ENCODE measurements at regions not wholly inside any gene's neighbourhood (a gene's known extent, or its start where the extent isn't known, plus 50 kb on each side); places are given as distances from the start of the nearest gene placed in this dataset.

DNA sequence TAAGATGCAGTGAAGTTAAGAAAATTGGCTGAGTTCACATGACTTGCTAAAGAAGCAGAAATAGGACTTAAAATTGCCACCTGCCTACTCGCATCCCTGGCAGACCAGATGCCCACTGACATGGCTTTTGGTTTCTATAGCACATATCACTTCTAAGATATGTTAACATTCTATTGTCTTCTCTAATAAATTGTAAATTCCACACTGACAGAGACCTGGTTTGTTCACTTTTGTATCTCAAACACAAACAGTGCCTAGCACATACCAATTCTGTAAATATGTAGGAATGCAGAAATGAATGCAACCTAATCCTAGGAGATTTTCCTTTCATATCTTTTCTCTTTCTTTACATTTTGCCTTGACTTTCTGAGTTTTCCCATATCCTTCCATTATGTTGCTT lies 1047.6 kb downstream of the AACS start:
- Mint-ChIP-seq H3K9me3 (no peaks in the 10 kb centered on the region), H3K4me3 (no peak overlapping the region)
- no peak for DNase-seq (ENCODE audit: low spot score in 2 of 2, unreplicated experiment in 2 of 2)

DNA sequence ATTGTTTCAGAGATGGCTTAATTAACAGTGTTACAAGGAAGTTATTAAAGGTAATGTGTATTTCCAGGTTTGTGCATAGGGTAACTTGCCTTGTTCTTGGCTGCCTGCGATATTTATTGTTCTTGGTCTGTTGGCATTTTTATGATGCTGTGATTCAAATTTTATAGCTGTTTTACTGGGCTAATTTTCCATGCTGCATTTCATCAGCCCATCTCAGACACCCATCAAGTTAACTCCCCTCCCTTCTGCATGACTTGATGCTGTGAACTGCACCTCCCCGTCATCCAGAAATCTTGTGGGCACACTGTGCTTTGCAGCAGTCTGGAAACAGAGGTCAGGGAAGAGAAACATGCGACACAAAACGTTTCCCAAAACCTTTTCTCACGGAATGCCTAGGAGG lies 1049.2 kb downstream of the AACS start:
- Mint-ChIP-seq H3K27ac (no peak overlapping the region), H3K9me3 (no peaks in the 10 kb centered on the region), H3K27me3 (ENCODE audit: low read depth) (no peaks in the 10 kb centered on the region), H3K4me1 (no peaks in the 10 kb centered on the region), H3K4me3 (no peak overlapping the region), H3K36me3 (no peaks in the 10 kb centered on the region)
- DNase-seq (ENCODE audit: low spot score in 2 of 2, unreplicated experiment in 2 of 2), result no peak
- TF ChIP-seq, protein P1, sequence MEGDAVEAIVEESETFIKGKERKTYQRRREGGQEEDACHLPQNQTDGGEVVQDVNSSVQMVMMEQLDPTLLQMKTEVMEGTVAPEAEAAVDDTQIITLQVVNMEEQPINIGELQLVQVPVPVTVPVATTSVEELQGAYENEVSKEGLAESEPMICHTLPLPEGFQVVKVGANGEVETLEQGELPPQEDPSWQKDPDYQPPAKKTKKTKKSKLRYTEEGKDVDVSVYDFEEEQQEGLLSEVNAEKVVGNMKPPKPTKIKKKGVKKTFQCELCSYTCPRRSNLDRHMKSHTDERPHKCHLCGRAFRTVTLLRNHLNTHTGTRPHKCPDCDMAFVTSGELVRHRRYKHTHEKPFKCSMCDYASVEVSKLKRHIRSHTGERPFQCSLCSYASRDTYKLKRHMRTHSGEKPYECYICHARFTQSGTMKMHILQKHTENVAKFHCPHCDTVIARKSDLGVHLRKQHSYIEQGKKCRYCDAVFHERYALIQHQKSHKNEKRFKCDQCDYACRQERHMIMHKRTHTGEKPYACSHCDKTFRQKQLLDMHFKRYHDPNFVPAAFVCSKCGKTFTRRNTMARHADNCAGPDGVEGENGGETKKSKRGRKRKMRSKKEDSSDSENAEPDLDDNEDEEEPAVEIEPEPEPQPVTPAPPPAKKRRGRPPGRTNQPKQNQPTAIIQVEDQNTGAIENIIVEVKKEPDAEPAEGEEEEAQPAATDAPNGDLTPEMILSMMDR (IDR thresholded peaks at IDR 0.05; ENCODE audit: unreplicated experiment), result no peak

More for the DNA sequence above, 1047.6 kb downstream of the AACS start:
- Mint-ChIP-seq H3K4me1 (no peaks in the 10 kb centered on the region), H3K27me3 (ENCODE audit: low read depth) (no peaks in the 10 kb centered on the region), H3K27ac (no peak overlapping the region), H3K36me3 (no peaks in the 10 kb centered on the region)
- TF ChIP-seq, protein P1 (IDR thresholded peaks at IDR 0.05; ENCODE audit: unreplicated experiment), result no peak

DNA sequence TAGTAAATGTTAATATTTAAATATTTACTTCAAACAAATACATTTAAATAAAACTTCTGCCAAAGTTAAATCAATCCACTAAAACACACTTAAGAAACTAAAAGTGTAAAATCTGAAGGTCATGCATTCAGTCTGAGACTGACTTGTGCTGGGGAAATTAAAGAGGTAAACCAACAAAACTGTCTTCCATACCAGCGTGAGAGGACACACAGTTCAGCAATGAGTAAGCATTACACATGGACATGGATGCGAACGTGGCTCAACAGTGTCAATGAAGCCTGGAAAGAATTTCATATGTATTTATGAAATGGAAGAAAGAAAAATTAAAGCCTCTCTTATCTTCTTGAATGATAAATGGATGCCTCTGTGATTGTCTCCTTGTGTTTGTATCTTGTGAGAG lies 1052.3 kb downstream of the AACS start:
- DNase-seq (ENCODE audit: low spot score in 2 of 2, unreplicated experiment in 2 of 2), result no peak
- Mint-ChIP-seq H3K4me1 (no peaks in the 10 kb centered on the region), H3K9me3 (peaks cover 2% of the 10 kb centered on the region), H3K4me3 (no peak overlapping the region), H3K27me3 (ENCODE audit: low read depth) (no peaks in the 10 kb centered on the region), H3K36me3 (no peaks in the 10 kb centered on the region), H3K27ac (no peak overlapping the region)
- TF ChIP-seq, protein P1 (IDR thresholded peaks at IDR 0.05; ENCODE audit: unreplicated experiment), result no peak

DNA sequence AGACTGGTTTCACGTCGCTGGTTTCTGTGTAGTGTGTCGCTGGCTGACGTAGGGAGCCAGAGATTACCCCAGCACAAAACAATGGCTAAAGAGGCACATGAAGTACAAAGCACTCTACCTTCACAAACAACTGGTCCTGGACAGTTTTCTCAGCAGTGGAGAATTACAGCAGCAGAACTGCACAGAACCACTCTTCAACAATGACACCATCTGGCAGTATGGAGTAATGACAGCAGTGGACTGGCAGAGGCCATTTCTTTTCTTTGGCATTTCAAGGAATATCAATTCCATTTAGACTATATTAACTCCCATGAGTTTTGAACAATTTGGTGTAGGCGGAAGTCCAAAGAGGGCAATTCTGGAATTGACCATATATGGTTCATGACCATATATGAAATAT lies 1074.1 kb downstream of the AACS start:
- H3K4me1 Mint-ChIP-seq, result no peaks in the 10 kb centered on the region
- H3K9me3 Mint-ChIP-seq, result peaks cover 73% of the 10 kb centered on the region
- H3K4me3 Mint-ChIP-seq, result no peak overlapping the region
- TF ChIP-seq, protein P1 (IDR thresholded peaks at IDR 0.05; ENCODE audit: unreplicated experiment), result no peak
- no peak overlapping the region for H3K27ac Mint-ChIP-seq
- DNase-seq (ENCODE audit: low spot score in 2 of 2, unreplicated experiment in 2 of 2), result no peak
- H3K36me3 Mint-ChIP-seq, result no peaks in the 10 kb centered on the region
- no peaks in the 10 kb centered on the region for H3K27me3 Mint-ChIP-seq (ENCODE audit: low read depth)

DNA sequence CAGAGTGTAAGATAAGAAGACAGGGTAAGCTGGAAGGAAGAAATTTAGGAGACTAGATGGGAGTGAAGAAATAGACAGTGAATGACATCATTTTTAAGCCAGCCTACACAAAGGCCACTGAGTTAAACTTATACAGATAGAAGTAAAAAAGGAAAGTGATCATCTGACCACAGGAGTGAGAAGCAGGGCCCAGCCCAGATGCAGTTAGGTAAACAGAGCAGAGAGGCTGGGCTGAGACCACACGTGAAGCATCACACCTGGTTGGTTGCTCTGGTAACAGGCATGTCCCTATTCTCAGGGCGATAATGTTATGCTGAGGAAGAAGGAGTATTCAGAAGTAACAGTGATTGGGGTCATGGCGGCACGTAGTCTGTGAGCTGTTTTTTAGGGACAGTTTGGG lies 1079.4 kb downstream of the AACS start:
- TF ChIP-seq, protein P1 (IDR thresholded peaks at IDR 0.05; ENCODE audit: unreplicated experiment), result no peak
- Mint-ChIP-seq H3K4me3 (no peak overlapping the region), H3K9me3 (peaks cover 35% of the 10 kb centered on the region), H3K36me3 (no peaks in the 10 kb centered on the region), H3K27me3 (ENCODE audit: low read depth) (no peaks in the 10 kb centered on the region), H3K4me1 (no peaks in the 10 kb centered on the region), H3K27ac (no peak overlapping the region)
- DNase-seq (ENCODE audit: low spot score in 2 of 2, unreplicated experiment in 2 of 2), result no peak

DNA sequence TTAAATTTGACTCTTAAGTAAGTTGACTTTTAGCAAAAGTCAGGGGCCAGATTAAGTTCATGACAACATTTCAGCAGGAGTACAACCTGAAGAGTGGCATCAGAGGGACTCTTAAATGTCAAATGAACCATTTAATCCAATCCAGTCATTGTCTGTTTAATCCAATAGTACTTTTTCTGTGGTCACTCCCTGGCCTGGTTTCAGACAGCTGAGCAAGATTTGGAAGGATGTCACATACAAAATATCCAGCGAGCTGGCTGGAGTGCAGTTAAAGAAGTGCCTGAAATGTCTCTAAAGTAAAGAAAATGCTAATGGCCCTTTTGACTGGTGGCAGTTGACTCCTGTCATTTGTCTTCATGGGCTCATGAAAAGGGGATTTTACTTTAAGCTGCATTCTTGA lies 1082.1 kb downstream of the AACS start:
- Mint-ChIP-seq H3K36me3 (no peaks in the 10 kb centered on the region), H3K4me1 (no peaks in the 10 kb centered on the region), H3K27me3 (ENCODE audit: low read depth) (no peaks in the 10 kb centered on the region), H3K9me3 (peaks cover 25% of the 10 kb centered on the region), H3K4me3 (no peak overlapping the region), H3K27ac (no peak overlapping the region)
- TF ChIP-seq, protein P1 (IDR thresholded peaks at IDR 0.05; ENCODE audit: unreplicated experiment), result no peak
- no peak for DNase-seq (ENCODE audit: low spot score in 2 of 2, unreplicated experiment in 2 of 2)

Measured in mesothelial cell of epicardium (in vitro differentiated cells).